AG04450 (cell line): ENCODE measurements at regions not wholly inside any gene's neighbourhood (a gene's known extent, or its start where the extent isn't known, plus 50 kb on each side); places are given as distances from the start of the nearest gene placed in this dataset.
"Not testable (repeated sequence)": the region's sequence is repeated elsewhere in the genome, so short reads cannot be mapped to it uniquely, and the experiment has no call there.

Source experiments
- CTCF ChIA-PET: fragments of 300-600, 350-600 bp; formaldehyde crosslinking; extraction: SDS; loops from one replicate; lab custom pipeline; 2022; ENCODE audit warnings: antibody characterized with exemption, inconsistent platforms; lab: Charles Lee
- POLR2A ChIA-PET: fragments of 350-600 bp; formaldehyde crosslinking; extraction: SDS; loops from one replicate; lab custom pipeline; 2021; ENCODE audit warnings: antibody characterized with exemption, inconsistent platforms; lab: Yijun Ruan, JAX
- DNase-seq: peaks from one replicate; pipeline ENCODE4 v3.0.0-alpha.2; 2011; ENCODE audit warnings: low read depth, low spot score
- H3K27ac ChIP-seq: one replicate; pipeline ENCODE4 v1.5.1; 2012; ENCODE audit warnings: low read depth, low read length, control low read depth
- H3K27me3 ChIP-seq: one replicate; pipeline ENCODE4 v1.6.0; 2012; ENCODE audit warnings: low read length; ENCODE audit not compliant: control insufficient read depth, insufficient read depth
- H3K4me3 ChIP-seq: 2 replicates; pipeline ENCODE4 v1.5.1; 2011; ENCODE audit warnings: mild to moderate bottlenecking, low read depth, low read length, control low read depth
- H3K9me3 ChIP-seq: 2 replicates; pipeline ENCODE4 v1.5.1; 2012; ENCODE audit warnings: low read length; ENCODE audit not compliant: control insufficient read depth, insufficient read depth
- TF ChIP-seq, protein P1 (sequence below): IDR thresholded peaks from 2 replicates; pipeline ENCODE4 v1.5.1; 2011; ENCODE audit warnings: low read depth, low read length, control low read depth, inconsistent platforms

- H3K27me3 ChIP-seq, result no peaks in the 10 kb centered on the region
- TF ChIP-seq, protein P1, sequence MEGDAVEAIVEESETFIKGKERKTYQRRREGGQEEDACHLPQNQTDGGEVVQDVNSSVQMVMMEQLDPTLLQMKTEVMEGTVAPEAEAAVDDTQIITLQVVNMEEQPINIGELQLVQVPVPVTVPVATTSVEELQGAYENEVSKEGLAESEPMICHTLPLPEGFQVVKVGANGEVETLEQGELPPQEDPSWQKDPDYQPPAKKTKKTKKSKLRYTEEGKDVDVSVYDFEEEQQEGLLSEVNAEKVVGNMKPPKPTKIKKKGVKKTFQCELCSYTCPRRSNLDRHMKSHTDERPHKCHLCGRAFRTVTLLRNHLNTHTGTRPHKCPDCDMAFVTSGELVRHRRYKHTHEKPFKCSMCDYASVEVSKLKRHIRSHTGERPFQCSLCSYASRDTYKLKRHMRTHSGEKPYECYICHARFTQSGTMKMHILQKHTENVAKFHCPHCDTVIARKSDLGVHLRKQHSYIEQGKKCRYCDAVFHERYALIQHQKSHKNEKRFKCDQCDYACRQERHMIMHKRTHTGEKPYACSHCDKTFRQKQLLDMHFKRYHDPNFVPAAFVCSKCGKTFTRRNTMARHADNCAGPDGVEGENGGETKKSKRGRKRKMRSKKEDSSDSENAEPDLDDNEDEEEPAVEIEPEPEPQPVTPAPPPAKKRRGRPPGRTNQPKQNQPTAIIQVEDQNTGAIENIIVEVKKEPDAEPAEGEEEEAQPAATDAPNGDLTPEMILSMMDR, result no peak
- peaks cover 43% of the 10 kb centered on the region for H3K9me3 ChIP-seq
- H3K27ac ChIP-seq, result no peak overlapping the region
- CTCF ChIA-PET, result no interaction called here
- no peak overlapping the region for H3K4me3 ChIP-seq
- POLR2A ChIA-PET, result no interaction called here
- DNase-seq, result no peak
Measured at GRCh38 chr14:106317593-106317992, 791.2 kb downstream of the TMEM121 start.

DNA sequence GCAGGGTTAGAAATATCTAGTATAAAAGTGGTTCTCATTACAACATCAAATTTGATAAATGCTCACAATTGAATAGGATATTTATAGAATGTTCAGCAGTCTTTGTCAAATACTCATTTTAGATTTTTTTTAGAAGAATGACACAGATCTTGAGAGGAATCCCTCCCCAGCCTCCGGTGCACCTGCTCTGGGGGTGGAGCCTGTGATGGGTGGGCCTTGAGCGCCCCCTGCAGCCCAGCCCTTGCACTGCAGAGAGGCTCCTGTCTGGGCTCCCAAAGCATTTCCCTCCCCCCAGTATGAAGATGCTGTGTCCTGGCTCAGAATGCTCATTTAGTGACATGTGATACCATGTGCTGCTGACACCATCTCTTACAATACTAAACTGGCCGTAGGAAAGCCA is 792.3 kb downstream of the TMEM121 start:
- TF ChIP-seq, protein P1, result no peak
- Histone ChIP-seq H3K9me3 (peaks cover 49% of the 10 kb centered on the region), H3K27ac (no peak overlapping the region), H3K4me3 (no peak overlapping the region), H3K27me3 (no peaks in the 10 kb centered on the region)
- CTCF ChIA-PET, result no interaction called here
- POLR2A ChIA-PET, result no interaction called here
- no peak for DNase-seq

DNA sequence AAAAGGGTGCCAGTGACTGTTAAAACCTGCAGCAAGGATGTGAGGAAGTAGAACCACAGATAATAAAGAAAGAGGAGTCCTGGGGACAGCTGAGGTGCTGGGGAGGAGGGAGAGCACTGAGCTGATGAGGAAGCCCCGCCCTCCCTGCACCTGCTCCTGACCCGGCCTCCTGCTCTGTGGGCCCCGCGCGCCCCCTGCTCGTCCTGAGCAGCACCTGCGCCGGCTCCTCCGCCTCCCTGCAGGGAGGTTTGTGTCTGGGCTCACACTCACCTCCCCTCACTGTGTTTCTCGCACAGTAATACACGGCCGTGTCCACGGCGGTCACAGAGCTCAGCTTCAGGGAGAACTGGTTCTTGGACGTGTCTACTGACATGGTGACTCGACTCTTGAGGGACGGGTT is 797.6 kb downstream of the TMEM121 start:
- DNase-seq, CTCF ChIA-PET, H3K4me3 ChIP-seq, H3K27me3 ChIP-seq, H3K27ac ChIP-seq, POLR2A ChIA-PET: not testable (repeated sequence)
- H3K9me3 ChIP-seq, result peaks cover 35% of the 10 kb centered on the region

GRCh38 chr14:106327234-106327633 is 800.9 kb downstream of the TMEM121 start:
- ChIA-PET POLR2A (no interaction called here), CTCF (no interaction called here)
- Histone ChIP-seq H3K4me3 (no peak overlapping the region), H3K27ac (no peak overlapping the region), H3K9me3 (peaks cover 20% of the 10 kb centered on the region), H3K27me3 (no peaks in the 10 kb centered on the region)
- TF ChIP-seq, protein P1, result no peak
- DNase-seq, result no peak

- CTCF ChIA-PET, POLR2A ChIA-PET: not testable (repeated sequence)
Measured at GRCh38 chr14:106327702-106328353, 801.4 kb downstream of the TMEM121 start.

DNA sequence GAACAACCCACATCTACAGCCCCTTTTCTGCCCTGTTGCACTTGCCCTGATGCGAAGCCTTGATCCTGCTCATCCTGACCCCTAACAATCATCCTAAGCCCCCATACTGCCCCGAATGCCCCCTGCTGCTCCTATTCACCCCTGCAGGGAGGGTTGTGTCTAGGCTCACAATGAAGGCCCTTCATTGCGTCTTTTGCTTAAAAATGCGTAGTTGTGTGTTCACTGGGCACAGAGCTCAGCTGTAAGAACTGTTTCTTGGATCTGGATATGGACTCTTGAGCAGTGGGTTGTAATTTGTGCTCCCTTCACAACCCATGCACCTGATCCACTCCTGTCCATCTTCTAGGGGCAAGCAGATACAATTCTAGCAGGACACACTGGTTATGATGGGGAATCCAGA is 802.9 kb downstream of the TMEM121 start:
- CTCF ChIA-PET, H3K4me3 ChIP-seq: not testable (repeated sequence)

More at GRCh38 chr14:106327702-106328353, 801.4 kb downstream of the TMEM121 start:
- H3K4me3 ChIP-seq, H3K27ac ChIP-seq, DNase-seq, H3K27me3 ChIP-seq: not testable (repeated sequence)
- peaks cover 14% of the 10 kb centered on the region for H3K9me3 ChIP-seq

DNA sequence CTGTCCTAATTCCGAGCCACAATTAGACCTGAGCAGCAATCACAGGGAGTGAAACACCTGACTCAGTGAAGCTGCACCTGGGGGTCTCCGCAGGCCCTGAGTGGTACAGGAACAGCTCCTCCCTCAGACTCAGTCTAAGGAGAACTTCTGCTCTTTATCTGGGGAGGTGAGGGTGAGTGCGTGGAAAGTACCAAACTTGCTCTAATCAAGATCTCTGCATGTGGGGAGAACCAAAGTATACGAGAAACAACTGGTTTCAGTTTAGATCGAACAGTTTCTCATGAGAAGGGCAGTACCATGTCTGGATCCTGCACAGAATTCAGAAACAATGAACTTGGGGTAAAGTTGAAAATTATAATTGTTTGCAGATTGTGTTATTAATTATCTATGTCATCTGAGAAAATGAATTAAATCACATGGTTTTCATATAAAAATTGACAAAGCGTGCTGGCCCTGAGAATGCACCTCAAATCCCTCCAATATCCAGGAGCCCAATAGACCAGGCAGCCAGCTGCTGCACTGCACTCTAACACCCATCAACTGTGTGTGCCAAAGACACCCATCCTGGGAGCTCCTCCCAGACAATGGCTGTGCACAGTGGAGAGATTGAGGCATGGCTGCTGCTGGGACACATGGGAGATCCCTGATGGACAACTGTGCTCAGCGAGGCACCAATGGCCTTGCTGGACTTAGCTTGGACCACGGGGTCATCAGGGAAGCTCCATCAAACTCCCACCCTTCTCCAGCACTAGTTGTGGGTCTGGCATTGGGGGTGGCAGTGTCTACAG is 803.8 kb downstream of the TMEM121 start:
- H3K4me3 ChIP-seq, DNase-seq, CTCF ChIA-PET, H3K27ac ChIP-seq, H3K27me3 ChIP-seq, POLR2A ChIA-PET, H3K9me3 ChIP-seq: not testable (repeated sequence)

More for the DNA sequence above, 802.9 kb downstream of the TMEM121 start:
- H3K9me3 ChIP-seq, POLR2A ChIA-PET, H3K27me3 ChIP-seq, DNase-seq, H3K27ac ChIP-seq: not testable (repeated sequence)

- DNase-seq, H3K27me3 ChIP-seq, H3K4me3 ChIP-seq, H3K9me3 ChIP-seq, POLR2A ChIA-PET, H3K27ac ChIP-seq, CTCF ChIA-PET: not testable (repeated sequence)
Measured at GRCh38 chr14:106334428-106335109, 808.2 kb downstream of the TMEM121 start.

- H3K9me3 ChIP-seq, H3K27ac ChIP-seq, CTCF ChIA-PET, H3K4me3 ChIP-seq, DNase-seq, POLR2A ChIA-PET, H3K27me3 ChIP-seq: not testable (repeated sequence)
Measured at GRCh38 chr14:106335110-106335429, 808.7 kb downstream of the TMEM121 start.
